ENCODE measurements at regions not wholly inside any gene's neighbourhood (a gene's known extent, or its start where the extent isn't known, plus 50 kb on each side); places are given as distances from the start of the nearest gene placed in this dataset.

- no peak for TF ChIP-seq CHD7 (IDR thresholded peaks at IDR 0.05; ENCODE audit: insufficient replicate concordance, low read length)
- TF ChIP-seq JUND (IDR thresholded peaks at IDR 0.05; ENCODE audit: low read length), result no peak
- TF ChIP-seq TBP (IDR thresholded peaks at IDR 0.05; ENCODE audit: low read depth, low read length), result no peak
- TF ChIP-seq KDM4A (IDR thresholded peaks at IDR 0.05; ENCODE audit: low read depth, low read length, severe bottlenecking), result no peak
- no peak for TF ChIP-seq SRF (IDR thresholded peaks at IDR 0.05; ENCODE audit: low read depth, low read length)
Observed at GRCh38 chr4:121270389-121270788, 106.3 kb upstream of the TNIP3 start (continued).
